Epithelial cell of esophagus (primary cell): ENCODE measurements at regions not wholly inside any gene's neighbourhood (a gene's known extent, or its start where the extent isn't known, plus 50 kb on each side); places are given as distances from the start of the nearest gene placed in this dataset.

Experiments
- DNase-seq: peaks from one replicate; pipeline ENCODE4 v3.0.0; 2010; ENCODE audit warnings: low read depth
- H3K4me3 ChIP-seq: 2 replicates; pipeline ENCODE4 v1.5.1; 2011; ENCODE audit warnings: mild to moderate bottlenecking, low read length, control low read depth
- TF ChIP-seq, protein P1 (sequence below): IDR thresholded peaks from 2 replicates; pipeline ENCODE4 v1.5.1; 2011; ENCODE audit warnings: low read depth, mild to moderate bottlenecking, low read length, control low read depth, inconsistent platforms; ENCODE audit not compliant: insufficient read depth; ENCODE audit errors: missing control alignments

DNA sequence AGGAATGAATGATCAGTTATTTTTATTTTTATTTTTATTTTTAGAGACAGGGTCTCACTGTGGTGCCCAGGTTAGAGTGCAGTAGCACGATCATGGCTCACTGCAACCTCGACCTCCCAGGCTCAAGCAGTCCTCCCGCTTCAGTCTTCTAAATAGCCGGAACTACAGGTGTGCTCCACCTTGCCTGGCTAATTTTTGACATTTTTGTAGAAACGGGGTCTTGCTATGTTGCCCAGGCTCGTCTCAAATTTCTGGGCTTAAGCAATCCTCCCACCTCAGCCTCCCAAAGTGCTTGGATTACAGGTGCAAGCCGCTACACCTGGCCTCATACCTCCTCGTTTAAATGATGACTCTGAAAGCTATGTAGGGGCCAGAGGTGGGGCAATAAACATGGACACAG lies 706.0 kb downstream of the MED13L start:
- no peak for DNase-seq
- TF ChIP-seq, protein P1, sequence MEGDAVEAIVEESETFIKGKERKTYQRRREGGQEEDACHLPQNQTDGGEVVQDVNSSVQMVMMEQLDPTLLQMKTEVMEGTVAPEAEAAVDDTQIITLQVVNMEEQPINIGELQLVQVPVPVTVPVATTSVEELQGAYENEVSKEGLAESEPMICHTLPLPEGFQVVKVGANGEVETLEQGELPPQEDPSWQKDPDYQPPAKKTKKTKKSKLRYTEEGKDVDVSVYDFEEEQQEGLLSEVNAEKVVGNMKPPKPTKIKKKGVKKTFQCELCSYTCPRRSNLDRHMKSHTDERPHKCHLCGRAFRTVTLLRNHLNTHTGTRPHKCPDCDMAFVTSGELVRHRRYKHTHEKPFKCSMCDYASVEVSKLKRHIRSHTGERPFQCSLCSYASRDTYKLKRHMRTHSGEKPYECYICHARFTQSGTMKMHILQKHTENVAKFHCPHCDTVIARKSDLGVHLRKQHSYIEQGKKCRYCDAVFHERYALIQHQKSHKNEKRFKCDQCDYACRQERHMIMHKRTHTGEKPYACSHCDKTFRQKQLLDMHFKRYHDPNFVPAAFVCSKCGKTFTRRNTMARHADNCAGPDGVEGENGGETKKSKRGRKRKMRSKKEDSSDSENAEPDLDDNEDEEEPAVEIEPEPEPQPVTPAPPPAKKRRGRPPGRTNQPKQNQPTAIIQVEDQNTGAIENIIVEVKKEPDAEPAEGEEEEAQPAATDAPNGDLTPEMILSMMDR = no peak
- H3K4me3 ChIP-seq = no peak overlapping the region

DNA sequence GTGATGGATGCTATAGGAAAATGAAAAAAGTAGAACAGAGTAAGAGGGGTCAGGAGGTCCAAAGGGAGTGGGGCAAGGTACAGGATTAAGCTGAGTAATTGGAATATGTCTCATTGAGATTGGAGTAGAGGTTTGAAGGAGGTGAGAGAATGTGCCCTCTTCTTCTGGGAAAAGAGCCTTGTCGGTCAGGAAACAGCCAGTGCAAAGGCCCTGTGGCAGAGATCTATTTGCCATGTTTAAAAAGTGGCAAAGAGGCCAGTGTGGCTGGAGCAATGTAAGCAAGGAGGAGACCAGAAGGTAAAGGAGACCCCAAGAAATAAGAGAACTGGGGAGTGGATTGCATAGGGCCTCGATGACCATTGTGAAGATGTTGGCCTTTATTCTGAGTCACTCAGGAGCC lies 706.5 kb downstream of the MED13L start:
- TF ChIP-seq, protein P1 = no peak
- H3K4me3 ChIP-seq = no peak overlapping the region
- no peak for DNase-seq

DNA sequence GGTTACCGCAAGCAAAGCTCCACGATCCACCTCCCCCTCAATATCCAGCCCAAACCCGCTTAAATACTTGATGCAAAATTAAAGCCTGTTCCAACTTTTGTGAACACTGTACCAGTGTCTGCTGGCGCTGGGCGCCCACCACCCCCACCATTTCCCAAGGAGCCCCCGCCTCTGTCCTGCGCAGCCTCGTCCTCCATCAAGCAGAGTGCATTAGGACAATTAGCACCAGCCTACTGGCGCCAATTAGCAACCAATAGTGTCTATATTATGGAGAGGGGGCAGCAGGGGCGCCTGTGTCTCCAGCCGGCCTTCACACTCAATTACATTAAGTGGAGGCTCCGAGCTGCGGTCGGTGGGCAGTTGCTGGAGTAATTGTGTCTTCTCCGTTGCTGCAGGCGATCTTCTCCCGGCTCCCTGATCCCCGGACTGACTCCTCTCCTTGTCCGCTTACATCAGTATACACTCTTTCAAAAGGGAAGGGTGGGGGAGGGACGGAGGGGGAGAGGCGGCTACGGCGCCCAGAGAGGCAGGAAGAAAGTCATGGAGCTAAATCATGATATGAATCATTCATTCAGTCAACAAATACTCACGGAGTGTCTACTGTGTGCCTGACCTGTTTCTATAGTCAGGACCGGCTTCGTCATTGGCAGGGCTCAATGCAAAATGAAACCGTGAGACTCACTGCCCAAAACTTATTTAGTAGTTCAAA lies 707.3 kb downstream of the MED13L start:
- DNase-seq = peak; percentile 49
- H3K4me3 ChIP-seq = no peak overlapping the region
- TF ChIP-seq, protein P1 = no peak

DNA sequence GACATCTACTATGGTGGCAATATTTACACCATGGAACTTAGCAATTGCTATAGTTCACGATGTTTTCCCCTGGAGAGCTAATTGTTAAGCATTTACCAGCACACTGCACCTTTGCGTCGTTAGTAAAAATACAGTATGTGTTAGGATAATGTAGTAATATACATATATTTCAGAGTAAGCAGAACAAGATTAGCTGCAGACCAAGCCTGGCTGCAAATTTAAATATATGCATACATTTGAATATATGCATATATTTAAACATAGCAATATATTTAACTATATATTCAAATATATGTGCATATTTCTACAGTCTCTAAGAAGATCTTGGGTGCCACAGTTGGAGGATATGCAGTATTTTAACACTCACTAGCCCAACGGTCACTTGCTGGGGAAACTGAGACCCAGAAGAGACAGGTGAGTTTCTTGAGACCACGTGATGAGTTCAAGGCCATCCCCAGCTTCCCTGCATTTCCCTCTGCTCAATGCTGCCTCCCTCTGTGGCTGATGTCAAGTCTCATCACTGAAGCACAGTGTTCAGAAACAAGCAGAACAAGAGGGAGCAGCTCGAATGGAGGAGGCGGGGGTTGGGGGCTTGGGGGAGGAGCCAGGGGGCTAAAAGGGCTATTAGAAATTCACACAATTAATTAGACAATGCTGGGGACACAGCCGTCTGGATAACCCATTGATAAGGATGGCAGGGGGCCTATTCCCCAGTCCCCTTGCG lies 708.0 kb downstream of the MED13L start:
- no peak for DNase-seq
- no peak overlapping the region for H3K4me3 ChIP-seq
- TF ChIP-seq, protein P1 = no peak

DNA sequence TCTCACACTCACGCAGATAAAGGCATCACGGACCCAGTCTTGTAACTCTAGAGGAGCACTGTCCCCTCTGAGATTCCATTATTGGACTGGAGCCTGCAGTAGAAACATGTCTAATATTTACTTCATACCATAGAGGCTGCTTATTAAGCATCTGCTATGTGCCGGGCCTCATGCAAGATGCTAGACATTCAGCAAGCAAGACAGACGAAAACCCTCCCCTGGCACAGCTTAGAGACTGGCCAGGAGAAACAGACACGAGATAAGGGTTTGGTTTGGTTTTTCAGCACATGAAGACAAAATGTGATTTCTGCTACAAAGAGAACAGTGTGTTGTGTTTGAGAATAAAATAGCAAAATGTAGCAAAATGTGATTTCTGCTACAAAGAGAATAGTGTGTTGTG lies 719.2 kb downstream of the MED13L start:
- TF ChIP-seq, protein P1 = no peak
- DNase-seq = no peak
- H3K4me3 ChIP-seq = no peak overlapping the region

DNA sequence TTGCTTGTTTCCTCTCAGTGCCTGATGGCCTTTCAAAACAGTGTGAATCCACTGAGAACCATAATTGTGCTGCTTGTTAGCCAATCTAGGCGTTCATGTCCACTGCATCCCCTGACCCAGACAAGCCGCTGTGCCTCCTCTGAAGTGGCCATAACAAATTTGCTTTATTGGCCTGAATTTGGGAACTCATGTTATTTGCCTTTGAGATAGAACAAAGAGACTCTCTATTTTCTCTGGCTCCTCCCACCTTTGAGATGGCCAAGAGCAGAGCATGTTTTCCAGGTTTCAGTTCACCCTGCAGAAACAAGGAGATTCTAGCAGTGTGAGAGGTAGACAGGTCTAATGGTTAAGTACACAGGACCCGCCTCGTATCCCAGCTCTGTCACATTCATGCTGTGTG lies 723.9 kb downstream of the MED13L start:
- no peak overlapping the region for H3K4me3 ChIP-seq
- DNase-seq = no peak
- TF ChIP-seq, protein P1 = no peak
